H1 (cell line): ENCODE measurements at regions not wholly inside any gene's neighbourhood (a gene's known extent, or its start where the extent isn't known, plus 50 kb on each side); places are given as distances from the start of the nearest gene placed in this dataset.

ENCODE experiments used
- CHD2 ChIP-seq: IDR thresholded peaks from 2 replicates; pipeline ENCODE4 v1.6.1; 2012; ENCODE audit warnings: low read length, improper control_type of control experiment
- CREB1 ChIP-seq: IDR thresholded peaks from 2 replicates; pipeline ENCODE4 v1.6.1; 2012; ENCODE audit warnings: inconsistent platforms
- EP300 ChIP-seq, 2 experiments: IDR thresholded peaks; 1 replicate in 1 of 2; 2 replicates in 1 of 2; pipeline ENCODE4 v1.6.1; 2011 to 2012; ENCODE audit warnings: low read depth in 2 of 2, low read length in 2 of 2, mild to moderate bottlenecking in 2 of 2, borderline replicate concordance in 1 of 2, inconsistent platforms in 1 of 2, moderate library complexity in 1 of 2
- JUND ChIP-seq: IDR thresholded peaks from 2 replicates; pipeline ENCODE4 v1.6.1; 2011; ENCODE audit warnings: mild to moderate bottlenecking, improper control_type of control experiment, low read length
- KDM4A ChIP-seq: IDR thresholded peaks from one replicate; pipeline ENCODE4 v1.7.1; 2012; ENCODE audit warnings: low read depth, mild to moderate bottlenecking, moderate library complexity, low read length, inconsistent platforms; ENCODE audit not compliant: severe bottlenecking
- MAFK ChIP-seq: IDR thresholded peaks from 2 replicates; pipeline ENCODE4 v1.6.1; 2012; ENCODE audit warnings: low read depth, mild to moderate bottlenecking, improper control_type of control experiment, low read length
- NRF1 ChIP-seq: IDR thresholded peaks from 2 replicates; pipeline ENCODE4 v1.6.1; 2011; ENCODE audit warnings: mild to moderate bottlenecking, low read depth, low read length, improper control_type of control experiment
- POLR2AphosphoS5 ChIP-seq: IDR thresholded peaks from 2 replicates; pipeline ENCODE4 v1.6.1; 2011; ENCODE audit warnings: low read depth, low read length
- POU5F1 ChIP-seq: IDR thresholded peaks from 2 replicates; pipeline ENCODE4 v1.6.1; 2011; ENCODE audit warnings: low read depth, mild to moderate bottlenecking, low read length, moderate library complexity
- RAD21 ChIP-seq, 2 experiments: IDR thresholded peaks in 1 of 2; conservative IDR thresholded peaks in 1 of 2; 2 replicates each; pipeline ENCODE4 v1.6.1; 2011; ENCODE audit warnings: low read depth in 2 of 2, low read length in 2 of 2, improper control_type of control experiment in 1 of 2, inconsistent platforms in 1 of 2, mild to moderate bottlenecking in 1 of 2, moderate library complexity in 1 of 2
- RFX5 ChIP-seq: IDR thresholded peaks from 2 replicates; pipeline ENCODE4 v1.6.1; 2011; ENCODE audit warnings: low read depth, low read length, improper control_type of control experiment, borderline replicate concordance
- SIX5 ChIP-seq: IDR thresholded peaks from 2 replicates; pipeline ENCODE4 v1.6.1; 2011; ENCODE audit warnings: mild to moderate bottlenecking, low read depth, low read length
- SP4 ChIP-seq: IDR thresholded peaks from 2 replicates; pipeline ENCODE4 v1.6.1; 2012; ENCODE audit warnings: low read length, inconsistent platforms
- SRF ChIP-seq: IDR thresholded peaks from 2 replicates; pipeline ENCODE4 v1.6.1; 2011; ENCODE audit warnings: mild to moderate bottlenecking, low read depth, low read length, moderate library complexity
- SUZ12 ChIP-seq: fragments of 200-600 bp; sonication (generic); IDR thresholded peaks from 2 replicates; pipeline ENCODE4 v1.6.1; 2012; ENCODE audit warnings: mild to moderate bottlenecking, inconsistent platforms, low read length, moderate library complexity, mixed read lengths
- TEAD4 ChIP-seq: IDR thresholded peaks from 2 replicates; pipeline ENCODE4 v1.6.1; 2012; ENCODE audit warnings: low read depth, low read length, inconsistent platforms, mixed read lengths
- USF2 ChIP-seq: IDR thresholded peaks from 2 replicates; pipeline ENCODE4 v1.6.1; 2011; ENCODE audit warnings: low read length, improper control_type of control experiment
- YY1 ChIP-seq: IDR thresholded peaks from 2 replicates; pipeline ENCODE4 v1.6.1; 2011; ENCODE audit warnings: low read depth, mild to moderate bottlenecking, low read length
- ZNF274 ChIP-seq: IDR thresholded peaks from 2 replicates; pipeline ENCODE4 v1.7.0; 2012; ENCODE audit warnings: low read length, borderline replicate concordance; ENCODE audit errors: extremely low read depth
- TF ChIP-seq, protein P1 (sequence below): IDR thresholded peaks from 2 replicates; pipeline ENCODE4 v1.6.1; 2012; ENCODE audit warnings: low read length, inconsistent platforms

DNA sequence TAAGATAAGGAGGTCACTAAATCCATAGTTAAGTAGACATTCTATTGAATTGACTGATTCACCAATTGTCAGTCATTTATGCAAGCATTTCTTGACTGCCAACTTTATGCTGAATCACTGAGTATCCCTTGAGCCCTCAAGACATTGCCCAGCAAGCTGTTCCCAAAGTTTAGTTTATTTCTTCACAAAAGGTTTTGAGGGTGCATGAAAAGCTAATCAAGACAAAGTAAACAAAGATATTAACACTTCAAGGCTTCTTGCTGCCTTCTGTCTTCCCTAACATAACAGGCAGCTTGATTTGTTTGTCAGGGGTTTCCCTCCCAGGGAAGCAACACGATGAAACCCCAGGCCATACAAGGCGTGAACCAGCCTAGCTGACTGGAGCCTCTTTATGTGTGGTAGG lies 374.4 kb downstream of the SPRY2 start (continued):
- TF ChIP-seq SP4: no peak
- TF ChIP-seq USF2: no peak
- no peak; the same call in 1 of the 2 replicates for TF ChIP-seq TEAD4
- TF ChIP-seq CHD2: no peak
- no peak for TF ChIP-seq SIX5
- TF ChIP-seq KDM4A: no peak
- no peak for TF ChIP-seq YY1
- TF ChIP-seq NRF1: no peak
- peak; percentile 65; the same call in 1 of the 2 replicates for TF ChIP-seq POU5F1
- TF ChIP-seq, protein P1, sequence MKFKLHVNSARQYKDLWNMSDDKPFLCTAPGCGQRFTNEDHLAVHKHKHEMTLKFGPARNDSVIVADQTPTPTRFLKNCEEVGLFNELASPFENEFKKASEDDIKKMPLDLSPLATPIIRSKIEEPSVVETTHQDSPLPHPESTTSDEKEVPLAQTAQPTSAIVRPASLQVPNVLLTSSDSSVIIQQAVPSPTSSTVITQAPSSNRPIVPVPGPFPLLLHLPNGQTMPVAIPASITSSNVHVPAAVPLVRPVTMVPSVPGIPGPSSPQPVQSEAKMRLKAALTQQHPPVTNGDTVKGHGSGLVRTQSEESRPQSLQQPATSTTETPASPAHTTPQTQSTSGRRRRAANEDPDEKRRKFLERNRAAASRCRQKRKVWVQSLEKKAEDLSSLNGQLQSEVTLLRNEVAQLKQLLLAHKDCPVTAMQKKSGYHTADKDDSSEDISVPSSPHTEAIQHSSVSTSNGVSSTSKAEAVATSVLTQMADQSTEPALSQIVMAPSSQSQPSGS: no peak
- TF ChIP-seq SRF: peak; percentile 77
- peak in 1 of 2 experiments; percentile 32; a peak in 1 of 3 replicates for TF ChIP-seq EP300 (IDR thresholded peaks at IDR 0.05; ENCODE audit: borderline replicate concordance in 1 of 2, low read depth in 2 of 2, low read length in 2 of 2)
- no peak for TF ChIP-seq RFX5
- TF ChIP-seq ZNF274: no peak
- TF ChIP-seq JUND: no peak
- TF ChIP-seq POLR2AphosphoS5: no peak
- no peak for TF ChIP-seq SUZ12
- TF ChIP-seq MAFK: peak; percentile 70
- no peak for TF ChIP-seq CREB1
- TF ChIP-seq RAD21 (IDR thresholded peaks at IDR 0.05 in 1 of 2, conservative IDR thresholded peaks at IDR 0.05 in 1 of 2; ENCODE audit: low read depth in 2 of 2, low read length in 2 of 2): no peak; a peak in 1 of 4 replicates
